Progenitor cell of endocrine pancreas (in vitro differentiated cells): ENCODE measurements at regions not wholly inside any gene's neighbourhood (a gene's known extent, or its start where the extent isn't known, plus 50 kb on each side); places are given as distances from the start of the nearest gene placed in this dataset.

Experiments used
- DNase-seq: peaks from one replicate; pipeline ENCODE4 v3.0.0; 2021; ENCODE audit warnings: low spot score; ENCODE audit not compliant: unreplicated experiment
- H3K27ac Mint-ChIP-seq: 2 replicates; pipeline ENCODE4 v1.8.0; 2021; ENCODE audit warnings: mild to moderate bottlenecking, moderate library complexity, mixed read lengths
- H3K27me3 Mint-ChIP-seq: 2 replicates; pipeline ENCODE4 v1.8.0; 2021; ENCODE audit warnings: mixed read lengths
- H3K36me3 Mint-ChIP-seq: 2 replicates; pipeline ENCODE4 v1.8.0; 2022; ENCODE audit warnings: mixed read lengths; ENCODE audit not compliant: insufficient read depth
- H3K4me1 Mint-ChIP-seq: 2 replicates; pipeline ENCODE4 v1.8.0; 2021; ENCODE audit warnings: low read depth, mixed read lengths
- H3K4me3 Mint-ChIP-seq: 2 replicates; pipeline ENCODE4 v1.8.0; 2021; ENCODE audit warnings: low read depth, mild to moderate bottlenecking, moderate library complexity, mixed read lengths
- H3K9me3 Mint-ChIP-seq: 2 replicates; pipeline ENCODE4 v1.8.0; 2021; ENCODE audit warnings: low read depth, mixed read lengths
- TF ChIP-seq, protein P1 (sequence below): fragments of 200-600 bp; sonication (generic); IDR thresholded peaks from one replicate; pipeline ENCODE4 v1.5.0; 2021; ENCODE audit warnings: antibody characterized with exemption, mild to moderate bottlenecking; ENCODE audit not compliant: unreplicated experiment

DNA sequence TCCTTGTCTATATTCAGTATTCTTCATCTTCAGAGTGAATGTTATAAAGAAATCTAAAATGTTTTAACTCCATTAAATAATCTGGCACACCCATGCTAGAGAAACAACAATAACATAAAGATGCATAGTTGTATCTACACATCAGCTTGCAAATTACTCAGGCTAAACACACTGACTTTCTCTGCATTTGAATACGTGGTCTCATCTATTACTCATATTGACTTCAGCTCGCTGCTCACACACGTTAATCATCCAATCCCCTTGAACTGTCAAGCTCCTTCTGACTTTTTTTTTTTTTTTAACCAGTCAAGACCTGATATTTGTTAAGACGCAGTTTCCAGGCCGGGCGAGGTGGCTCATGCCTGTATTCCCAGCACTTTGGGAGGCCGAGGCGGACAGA lies 1137.3 kb upstream of the CADM2 start:
- Mint-ChIP-seq H3K27ac (no peak overlapping the region), H3K36me3 (no peaks in the 10 kb centered on the region), H3K9me3 (no peaks in the 10 kb centered on the region), H3K4me3 (no peak overlapping the region), H3K27me3 (no peaks in the 10 kb centered on the region), H3K4me1 (peaks cover 9% of the 10 kb centered on the region)
- no peak for DNase-seq
- TF ChIP-seq, protein P1, sequence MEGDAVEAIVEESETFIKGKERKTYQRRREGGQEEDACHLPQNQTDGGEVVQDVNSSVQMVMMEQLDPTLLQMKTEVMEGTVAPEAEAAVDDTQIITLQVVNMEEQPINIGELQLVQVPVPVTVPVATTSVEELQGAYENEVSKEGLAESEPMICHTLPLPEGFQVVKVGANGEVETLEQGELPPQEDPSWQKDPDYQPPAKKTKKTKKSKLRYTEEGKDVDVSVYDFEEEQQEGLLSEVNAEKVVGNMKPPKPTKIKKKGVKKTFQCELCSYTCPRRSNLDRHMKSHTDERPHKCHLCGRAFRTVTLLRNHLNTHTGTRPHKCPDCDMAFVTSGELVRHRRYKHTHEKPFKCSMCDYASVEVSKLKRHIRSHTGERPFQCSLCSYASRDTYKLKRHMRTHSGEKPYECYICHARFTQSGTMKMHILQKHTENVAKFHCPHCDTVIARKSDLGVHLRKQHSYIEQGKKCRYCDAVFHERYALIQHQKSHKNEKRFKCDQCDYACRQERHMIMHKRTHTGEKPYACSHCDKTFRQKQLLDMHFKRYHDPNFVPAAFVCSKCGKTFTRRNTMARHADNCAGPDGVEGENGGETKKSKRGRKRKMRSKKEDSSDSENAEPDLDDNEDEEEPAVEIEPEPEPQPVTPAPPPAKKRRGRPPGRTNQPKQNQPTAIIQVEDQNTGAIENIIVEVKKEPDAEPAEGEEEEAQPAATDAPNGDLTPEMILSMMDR = no peak

DNA sequence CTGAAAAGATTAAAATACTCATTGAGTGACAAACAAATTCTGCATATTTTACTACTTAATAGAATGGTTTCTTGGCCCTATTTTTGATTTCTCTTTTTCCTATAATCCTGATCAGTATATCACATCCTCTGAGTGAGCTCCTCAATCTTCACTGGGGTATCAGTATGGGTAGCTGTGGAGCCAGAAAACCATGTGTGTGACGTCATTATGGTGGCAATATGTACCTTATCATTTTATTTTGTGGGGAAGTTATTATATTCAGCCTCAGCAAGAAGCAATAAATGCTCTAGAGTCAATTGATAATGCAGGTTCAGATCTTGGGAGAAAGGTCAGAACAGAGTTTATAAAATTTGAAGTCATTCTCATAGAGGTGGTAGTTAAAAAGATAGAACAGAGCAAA lies 1135.7 kb upstream of the CADM2 start:
- Mint-ChIP-seq H3K4me3 (no peak overlapping the region), H3K4me1 (peaks cover 15% of the 10 kb centered on the region), H3K27me3 (no peaks in the 10 kb centered on the region), H3K27ac (no peak overlapping the region), H3K9me3 (no peaks in the 10 kb centered on the region), H3K36me3 (no peaks in the 10 kb centered on the region)
- DNase-seq = no peak
- TF ChIP-seq, protein P1 = no peak

DNA sequence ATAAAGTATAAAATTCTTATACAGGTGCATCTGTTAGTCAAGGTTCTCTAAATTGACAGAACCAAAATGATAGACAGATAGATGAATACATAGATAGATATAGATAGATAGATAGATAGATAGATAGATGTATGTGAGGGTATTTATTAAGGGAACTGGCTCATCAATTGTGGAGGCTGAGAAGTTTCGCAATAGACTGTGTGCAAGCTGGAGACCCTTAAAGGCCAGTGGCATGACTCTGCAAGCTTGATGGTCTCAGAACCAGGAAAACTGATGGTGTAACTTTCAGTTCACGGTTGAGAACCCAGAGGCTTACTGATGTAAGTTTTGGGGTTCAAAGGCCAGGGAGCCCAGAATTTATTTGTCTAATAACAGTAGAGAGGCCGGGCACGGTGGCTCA lies 1123.7 kb upstream of the CADM2 start:
- peaks cover 15% of the 10 kb centered on the region for H3K9me3 Mint-ChIP-seq

DNA sequence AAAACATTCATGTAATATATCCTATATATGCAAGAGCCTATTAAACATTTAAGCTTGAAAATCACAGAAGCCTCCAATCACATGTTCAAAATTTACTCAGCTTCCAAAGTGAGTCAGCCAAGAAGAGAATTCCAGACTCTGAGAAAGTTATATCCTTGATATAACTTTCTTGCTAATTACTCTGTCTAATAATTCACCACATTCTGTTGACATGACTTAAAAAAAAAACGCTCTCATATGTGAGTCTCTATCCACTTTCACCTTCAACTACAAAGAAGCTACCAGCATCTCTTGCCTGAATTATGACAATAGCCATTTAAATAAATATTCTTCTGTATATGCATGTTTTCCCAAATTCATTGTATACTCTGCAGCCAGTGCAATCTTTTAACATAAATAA lies 1116.3 kb upstream of the CADM2 start:
- peaks cover 4% of the 10 kb centered on the region for H3K9me3 Mint-ChIP-seq
- peaks cover 4% of the 10 kb centered on the region for H3K27me3 Mint-ChIP-seq
- TF ChIP-seq, protein P1 = no peak
- H3K4me1 Mint-ChIP-seq = no peaks in the 10 kb centered on the region
- H3K36me3 Mint-ChIP-seq = no peaks in the 10 kb centered on the region
- H3K27ac Mint-ChIP-seq = no peak overlapping the region
- H3K4me3 Mint-ChIP-seq = no peak overlapping the region
- DNase-seq = no peak

More for the DNA sequence above, 1123.7 kb upstream of the CADM2 start:
- DNase-seq = no peak
- TF ChIP-seq, protein P1 = no peak
- H3K27ac Mint-ChIP-seq = no peak overlapping the region
- no peaks in the 10 kb centered on the region for H3K4me1 Mint-ChIP-seq
- H3K36me3 Mint-ChIP-seq = no peaks in the 10 kb centered on the region
- no peaks in the 10 kb centered on the region for H3K27me3 Mint-ChIP-seq
- no peak overlapping the region for H3K4me3 Mint-ChIP-seq

DNA sequence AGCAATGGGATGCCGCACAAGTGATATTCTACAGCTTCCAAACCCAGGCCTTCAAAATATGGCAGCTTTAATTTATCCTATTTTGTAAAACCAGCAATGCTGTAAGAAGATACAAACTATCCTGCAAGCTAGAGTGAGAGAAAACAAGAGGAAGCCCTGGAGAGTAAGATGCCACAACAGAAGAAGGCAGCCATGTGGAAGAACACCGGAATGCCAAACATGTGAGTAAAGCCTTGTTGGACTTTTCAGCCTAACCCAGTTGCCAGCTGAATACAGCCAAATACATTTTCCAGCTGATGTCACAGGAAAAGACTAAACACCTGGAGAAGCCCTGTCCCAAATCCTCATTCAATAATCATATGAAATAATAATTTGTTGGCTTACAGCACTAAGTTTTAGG lies 1115.1 kb upstream of the CADM2 start:
- no peak for DNase-seq
- Mint-ChIP-seq H3K36me3 (no peaks in the 10 kb centered on the region), H3K27me3 (peaks cover 4% of the 10 kb centered on the region), H3K9me3 (peaks cover 1% of the 10 kb centered on the region), H3K4me3 (no peak overlapping the region), H3K27ac (no peak overlapping the region), H3K4me1 (no peaks in the 10 kb centered on the region)
- TF ChIP-seq, protein P1 = no peak
